ENCODE measurements at regions not wholly inside any gene's neighbourhood (a gene's known extent, or its start where the extent isn't known, plus 50 kb on each side); places are given as distances from the start of the nearest gene placed in this dataset.

DNA sequence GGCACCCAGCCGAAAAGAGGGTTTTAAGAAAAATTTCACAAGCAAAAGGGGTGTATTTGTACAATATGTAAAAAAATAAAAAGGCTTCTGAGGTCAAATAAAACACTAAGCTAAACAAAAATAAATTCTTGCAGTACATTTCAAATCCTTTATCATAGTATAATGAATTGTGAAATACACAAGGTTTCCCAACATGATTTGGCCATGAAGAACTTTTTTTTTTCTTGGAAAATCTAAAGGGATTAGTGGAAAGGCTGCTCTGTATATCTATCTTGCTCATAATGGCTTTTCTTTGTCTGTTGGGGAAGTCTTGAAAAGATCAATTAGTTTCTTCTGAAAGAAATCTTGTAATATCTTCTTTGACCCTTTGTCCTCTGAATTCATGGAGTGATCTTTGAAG, 593.4 kb downstream of the PLPP3 start:
- no peak overlapping the region for H3K4me3 ChIP-seq (ENCODE audit: low read depth, low read length)
- TF ChIP-seq, protein P1, sequence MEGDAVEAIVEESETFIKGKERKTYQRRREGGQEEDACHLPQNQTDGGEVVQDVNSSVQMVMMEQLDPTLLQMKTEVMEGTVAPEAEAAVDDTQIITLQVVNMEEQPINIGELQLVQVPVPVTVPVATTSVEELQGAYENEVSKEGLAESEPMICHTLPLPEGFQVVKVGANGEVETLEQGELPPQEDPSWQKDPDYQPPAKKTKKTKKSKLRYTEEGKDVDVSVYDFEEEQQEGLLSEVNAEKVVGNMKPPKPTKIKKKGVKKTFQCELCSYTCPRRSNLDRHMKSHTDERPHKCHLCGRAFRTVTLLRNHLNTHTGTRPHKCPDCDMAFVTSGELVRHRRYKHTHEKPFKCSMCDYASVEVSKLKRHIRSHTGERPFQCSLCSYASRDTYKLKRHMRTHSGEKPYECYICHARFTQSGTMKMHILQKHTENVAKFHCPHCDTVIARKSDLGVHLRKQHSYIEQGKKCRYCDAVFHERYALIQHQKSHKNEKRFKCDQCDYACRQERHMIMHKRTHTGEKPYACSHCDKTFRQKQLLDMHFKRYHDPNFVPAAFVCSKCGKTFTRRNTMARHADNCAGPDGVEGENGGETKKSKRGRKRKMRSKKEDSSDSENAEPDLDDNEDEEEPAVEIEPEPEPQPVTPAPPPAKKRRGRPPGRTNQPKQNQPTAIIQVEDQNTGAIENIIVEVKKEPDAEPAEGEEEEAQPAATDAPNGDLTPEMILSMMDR (IDR thresholded peaks at IDR 0.05; ENCODE audit: low read depth, low read length, missing control alignments) = no peak
- DNase-seq (ENCODE audit: low read depth) = no peak

DNA sequence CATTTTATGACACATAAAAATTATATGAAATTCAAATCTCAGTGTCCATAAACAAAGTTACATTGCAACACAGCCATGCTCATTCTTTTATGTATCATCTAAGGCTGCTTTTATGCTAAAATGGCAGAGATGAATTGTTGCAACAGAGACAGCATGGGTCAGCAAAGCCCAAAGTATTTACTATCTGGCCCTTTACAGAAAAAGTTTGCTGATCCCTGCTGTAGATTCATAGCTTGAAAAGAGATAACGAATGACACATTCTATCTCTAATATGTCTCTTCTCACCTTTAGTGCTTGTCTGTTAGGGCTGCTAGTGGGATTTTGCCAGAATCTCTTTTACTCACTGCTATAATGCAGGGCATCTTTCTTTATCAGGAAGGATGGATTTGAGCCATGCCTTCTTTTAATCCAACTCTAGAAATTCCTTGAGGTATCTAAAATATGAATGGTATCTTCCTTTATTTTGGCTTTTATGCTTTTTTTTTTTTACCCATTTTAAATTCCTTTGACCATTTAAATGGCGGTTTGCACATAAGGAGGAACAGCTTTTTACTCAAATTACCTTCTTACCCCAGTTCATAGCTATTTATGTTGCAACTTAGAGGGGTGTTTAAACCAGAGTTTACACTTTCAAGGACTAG, 598.2 kb downstream of the PLPP3 start:
- DNase-seq (ENCODE audit: low read depth) = no peak
- TF ChIP-seq, protein P1 (IDR thresholded peaks at IDR 0.05; ENCODE audit: low read depth, low read length, missing control alignments) = no peak
- H3K4me3 ChIP-seq (ENCODE audit: low read depth, low read length) = no peak overlapping the region

DNA sequence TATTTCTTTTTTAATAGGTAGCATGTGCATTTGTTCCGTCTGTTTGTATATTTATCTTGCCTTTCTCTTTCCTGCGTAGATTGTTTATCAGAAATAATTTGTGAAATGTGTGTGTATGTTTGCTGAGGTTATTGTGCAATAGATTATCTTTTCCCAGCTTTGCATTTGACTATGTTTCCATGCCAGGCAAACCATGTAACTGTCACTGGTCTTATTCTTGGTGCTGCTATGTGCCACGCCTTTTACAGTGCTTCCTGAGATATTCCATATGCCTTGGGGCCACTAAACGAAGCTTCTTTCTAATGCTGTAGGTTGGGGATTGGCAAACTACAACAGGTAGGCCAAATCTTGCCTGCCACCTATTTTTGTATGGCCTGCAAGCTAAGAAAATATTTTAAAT, 598.8 kb downstream of the PLPP3 start:
- no peak for DNase-seq (ENCODE audit: low read depth)
- TF ChIP-seq, protein P1 (IDR thresholded peaks at IDR 0.05; ENCODE audit: low read depth, low read length, missing control alignments) = no peak

DNA sequence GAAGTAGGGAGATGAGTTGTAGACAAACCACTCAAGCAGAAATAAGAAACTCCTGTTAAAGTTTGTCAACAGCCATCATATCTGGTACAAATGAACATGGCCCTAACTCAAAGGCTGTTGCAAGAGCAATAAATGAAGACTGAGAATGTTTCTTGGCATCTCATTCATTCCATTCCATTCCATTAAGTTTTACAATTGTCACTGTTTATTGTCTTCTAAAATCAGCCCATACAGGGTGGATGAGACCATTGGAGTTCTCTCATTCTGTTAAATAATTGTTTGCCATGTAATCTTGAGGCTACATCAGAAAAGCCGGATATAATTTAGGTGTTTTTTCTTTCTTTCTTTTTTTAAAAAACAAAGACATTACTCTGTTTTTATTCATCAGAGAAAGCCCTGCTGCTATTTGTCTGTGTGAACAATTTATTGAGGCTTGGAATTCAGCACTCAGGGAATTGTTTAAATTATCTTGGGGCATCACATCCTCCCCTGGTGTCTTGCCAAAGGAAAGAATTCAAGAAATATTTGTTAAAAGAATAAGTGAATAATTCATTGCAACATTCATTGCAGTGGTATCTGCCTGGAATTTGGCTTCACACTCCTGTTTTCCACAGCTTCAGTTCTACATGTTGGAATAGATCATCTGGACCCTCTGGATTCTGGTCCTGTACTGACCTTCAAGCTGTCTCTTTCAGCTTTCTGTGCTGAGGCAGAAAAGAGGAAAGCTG, 604.5 kb downstream of the PLPP3 start:
- no peak for DNase-seq (ENCODE audit: low read depth)
- no peak overlapping the region for H3K4me3 ChIP-seq (ENCODE audit: low read depth, low read length)
- TF ChIP-seq, protein P1 (IDR thresholded peaks at IDR 0.05; ENCODE audit: low read depth, low read length, missing control alignments) = no peak

More for the DNA sequence above, 598.8 kb downstream of the PLPP3 start:
- H3K4me3 ChIP-seq (ENCODE audit: low read depth, low read length) = no peak overlapping the region

DNA sequence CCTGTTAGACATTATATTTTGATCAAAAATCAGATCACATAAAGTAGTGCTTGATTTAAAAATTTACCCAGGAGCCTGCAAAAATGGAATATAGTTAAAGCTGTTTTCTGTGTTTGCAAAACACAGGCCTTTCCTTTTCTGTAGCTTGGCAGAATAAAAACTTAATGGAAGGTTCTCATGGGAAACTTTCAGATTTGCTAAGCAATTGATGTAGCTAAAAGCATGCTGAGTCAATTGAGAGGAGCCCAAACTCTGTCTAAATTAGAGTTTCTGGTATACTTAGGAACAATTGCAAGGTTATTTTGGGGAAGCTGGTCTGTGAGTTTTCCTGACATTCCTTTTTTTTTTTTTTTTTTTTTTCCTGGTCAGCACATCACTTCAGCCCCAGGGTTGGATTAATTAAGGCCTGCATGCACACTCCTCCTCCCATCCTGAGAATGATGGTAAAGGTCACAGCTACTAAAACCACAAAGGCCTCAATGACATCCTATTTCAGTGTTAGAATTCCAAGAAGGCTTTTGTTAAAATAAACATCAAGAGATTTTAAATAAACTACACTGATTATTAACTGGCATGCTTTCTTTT, 608.7 kb downstream of the PLPP3 start:
- TF ChIP-seq, protein P1 (IDR thresholded peaks at IDR 0.05; ENCODE audit: low read depth, low read length, missing control alignments) = no peak
- DNase-seq (ENCODE audit: low read depth) = no peak
- H3K4me3 ChIP-seq (ENCODE audit: low read depth, low read length) = no peak overlapping the region

DNA sequence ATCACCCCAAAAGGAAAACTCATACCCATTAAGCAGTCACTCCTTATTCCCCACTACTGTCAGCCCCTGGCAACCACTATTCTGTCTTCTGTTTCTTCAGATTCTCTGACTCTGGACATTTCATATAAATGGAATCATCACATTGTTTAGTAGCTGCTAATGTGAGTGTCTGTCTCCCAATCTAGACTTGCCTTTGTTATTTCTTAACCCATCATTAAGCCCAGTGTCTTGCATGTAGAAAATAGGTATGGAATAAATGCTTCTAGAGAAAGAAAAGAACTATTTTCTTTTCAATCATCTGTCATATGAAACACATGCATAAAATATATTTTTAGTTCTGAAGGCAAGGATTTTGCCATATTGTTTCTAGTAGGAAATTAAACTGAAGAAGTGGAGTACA, 610.0 kb downstream of the PLPP3 start:
- H3K4me3 ChIP-seq (ENCODE audit: low read depth, low read length) = no peak overlapping the region
- TF ChIP-seq, protein P1 (IDR thresholded peaks at IDR 0.05; ENCODE audit: low read depth, low read length, missing control alignments) = no peak
- no peak for DNase-seq (ENCODE audit: low read depth)

Data from GM12864 (cell line).